Panc1 (cell line): ENCODE measurements at regions not wholly inside any gene's neighbourhood (a gene's known extent, or its start where the extent isn't known, plus 50 kb on each side); places are given as distances from the start of the nearest gene placed in this dataset.

Source experiments
- ATAC-seq: fragments of 200-7000 bp; cut with Tn5 transposase; 2 replicates; pipeline ENCODE4 v1.9.1; 2020; ENCODE audit warnings: mild to moderate bottlenecking, moderate library complexity
- BruUV-seq: library from RNA; stranded (reverse); fragments of 400-500 nt; replicated peaks from 2 replicates; lab custom pipeline; 2021; lab: Mats Ljungman, UMichigan
- CTCF ChIA-PET: fragments of 300-600 bp; sonication (Branson Sonifier 250); formaldehyde crosslinking; loops from one replicate; lab custom pipeline; 2022; ENCODE audit warnings: antibody characterized with exemption; lab: Charles Lee
- POLR2A ChIA-PET: fragments of 300-600 bp; sonication (Branson Sonifier 250); formaldehyde crosslinking; loops from one replicate; lab custom pipeline; 2022; ENCODE audit warnings: antibody characterized with exemption; lab: Charles Lee
- DNase-seq: peaks from one replicate; pipeline ENCODE4 v3.0.0-alpha.2; 2010; ENCODE audit warnings: low read depth, low spot score
- H3K27ac ChIP-seq: 2 replicates; pipeline ENCODE4 v1.5.1; 2011; ENCODE audit warnings: mild to moderate bottlenecking, low read length, inconsistent platforms
- H3K27me3 ChIP-seq: fragments of 200-500 bp; sonication (Bioruptor generic); 2 replicates; pipeline ENCODE4 v1.6.0; 2014; ENCODE audit warnings: low read length, inconsistent platforms; ENCODE audit not compliant: control insufficient read depth, insufficient read depth
- H3K36me3 ChIP-seq: fragments of 200-500 bp; sonication (Bioruptor generic); 2 replicates; pipeline ENCODE4 v1.5.1; 2014; ENCODE audit warnings: inconsistent platforms, mild to moderate bottlenecking, low read length, moderate library complexity; ENCODE audit not compliant: control insufficient read depth, insufficient read depth
- H3K4me1 ChIP-seq: 2 replicates; pipeline ENCODE4 v1.5.1; 2011; ENCODE audit warnings: inconsistent platforms, mild to moderate bottlenecking, low read length, moderate library complexity; ENCODE audit not compliant: control insufficient read depth, insufficient read depth
- H3K4me3 ChIP-seq, 2 experiments: 2 replicates each; pipeline ENCODE4 v1.5.1; 2011 to 2012; ENCODE audit warnings: low read depth in 2 of 2, low read length in 2 of 2, mild to moderate bottlenecking in 2 of 2, inconsistent platforms in 1 of 2, moderate library complexity in 1 of 2
- H3K9me3 ChIP-seq: fragments of 200-500 bp; sonication (Bioruptor generic); 2 replicates; pipeline ENCODE4 v1.5.1; 2014; ENCODE audit warnings: low read depth, mild to moderate bottlenecking, inconsistent platforms, low read length, moderate library complexity; ENCODE audit not compliant: control insufficient read depth, insufficient read depth
- CTCF ChIP-seq: fragments of 450-650 bp; IDR thresholded peaks from 2 replicates; pipeline ENCODE4 v1.5.1; 2017; ENCODE audit warnings: mild to moderate bottlenecking
- POLR2AphosphoS5 ChIP-seq: IDR thresholded peaks from 2 replicates; pipeline ENCODE4 v1.6.1; 2012; ENCODE audit warnings: mild to moderate bottlenecking, low read depth, low read length, moderate library complexity
- SIN3A ChIP-seq: IDR thresholded peaks from 2 replicates; pipeline ENCODE4 v1.6.1; 2012; ENCODE audit warnings: low read depth, mild to moderate bottlenecking, low read length, moderate library complexity, borderline replicate concordance; ENCODE audit not compliant: insufficient read depth
- TCF7L2 ChIP-seq: IDR thresholded peaks from 2 replicates; pipeline ENCODE4 v1.6.1; 2011; ENCODE audit warnings: mild to moderate bottlenecking, low read depth, low read length, inconsistent platforms
- in situ Hi-C: cut with HindIII; loops from 2 replicates; pipeline ENCODE4 v1.10.0; 2016; ENCODE audit warnings: low sequenced_read_pairs, low pct_unique_long_range_greater_than_20kb
- intact Hi-C: fragments of 100-400 bp; cut with micrococcal nuclease; formaldehyde crosslinking; loops from one replicate; pipeline ENCODE4 v1.10.0; 2022; ENCODE audit not compliant: unreplicated experiment
- TF ChIP-seq, protein P1 (sequence below), 2 experiments: IDR thresholded peaks; 2 replicates each; pipeline ENCODE4 v1.6.1; 2011 to 2012; ENCODE audit warnings: low read depth in 2 of 2, control low read depth in 1 of 2, low read length in 1 of 2, mild to moderate bottlenecking in 1 of 2, moderate library complexity in 1 of 2; ENCODE audit not compliant: insufficient read depth in 1 of 2

- H3K36me3 ChIP-seq = no peaks in the 10 kb centered on the region
- H3K4me1 ChIP-seq = no peaks in the 10 kb centered on the region
- CTCF ChIA-PET = no interaction called here
- no peak overlapping the region for H3K27ac ChIP-seq
- no peaks in the 10 kb centered on the region for H3K27me3 ChIP-seq
- no peak for TF ChIP-seq CTCF
- TF ChIP-seq, protein P1, sequence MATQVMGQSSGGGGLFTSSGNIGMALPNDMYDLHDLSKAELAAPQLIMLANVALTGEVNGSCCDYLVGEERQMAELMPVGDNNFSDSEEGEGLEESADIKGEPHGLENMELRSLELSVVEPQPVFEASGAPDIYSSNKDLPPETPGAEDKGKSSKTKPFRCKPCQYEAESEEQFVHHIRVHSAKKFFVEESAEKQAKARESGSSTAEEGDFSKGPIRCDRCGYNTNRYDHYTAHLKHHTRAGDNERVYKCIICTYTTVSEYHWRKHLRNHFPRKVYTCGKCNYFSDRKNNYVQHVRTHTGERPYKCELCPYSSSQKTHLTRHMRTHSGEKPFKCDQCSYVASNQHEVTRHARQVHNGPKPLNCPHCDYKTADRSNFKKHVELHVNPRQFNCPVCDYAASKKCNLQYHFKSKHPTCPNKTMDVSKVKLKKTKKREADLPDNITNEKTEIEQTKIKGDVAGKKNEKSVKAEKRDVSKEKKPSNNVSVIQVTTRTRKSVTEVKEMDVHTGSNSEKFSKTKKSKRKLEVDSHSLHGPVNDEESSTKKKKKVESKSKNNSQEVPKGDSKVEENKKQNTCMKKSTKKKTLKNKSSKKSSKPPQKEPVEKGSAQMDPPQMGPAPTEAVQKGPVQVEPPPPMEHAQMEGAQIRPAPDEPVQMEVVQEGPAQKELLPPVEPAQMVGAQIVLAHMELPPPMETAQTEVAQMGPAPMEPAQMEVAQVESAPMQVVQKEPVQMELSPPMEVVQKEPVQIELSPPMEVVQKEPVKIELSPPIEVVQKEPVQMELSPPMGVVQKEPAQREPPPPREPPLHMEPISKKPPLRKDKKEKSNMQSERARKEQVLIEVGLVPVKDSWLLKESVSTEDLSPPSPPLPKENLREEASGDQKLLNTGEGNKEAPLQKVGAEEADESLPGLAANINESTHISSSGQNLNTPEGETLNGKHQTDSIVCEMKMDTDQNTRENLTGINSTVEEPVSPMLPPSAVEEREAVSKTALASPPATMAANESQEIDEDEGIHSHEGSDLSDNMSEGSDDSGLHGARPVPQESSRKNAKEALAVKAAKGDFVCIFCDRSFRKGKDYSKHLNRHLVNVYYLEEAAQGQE (IDR thresholded peaks at IDR 0.05; ENCODE audit: insufficient read depth in 1 of 2, low read depth in 2 of 2, low read length in 1 of 2) = no peak
- TF ChIP-seq SIN3A = no peak
- TF ChIP-seq TCF7L2 = no peak
- TF ChIP-seq POLR2AphosphoS5 = no peak
- in situ Hi-C loops (no loop called here), intact Hi-C loops (no loop called here)
- no peak overlapping the region for H3K4me3 ChIP-seq
- no peaks in the 10 kb centered on the region for H3K9me3 ChIP-seq
- POLR2A ChIA-PET = no interaction called here
- no TSS peak for BruUV-seq
- no peak for ATAC-seq
- DNase-seq = no peak
Observed at GRCh38 chr13:47066226-47066625, 169.4 kb upstream of the HTR2A start.

DNA sequence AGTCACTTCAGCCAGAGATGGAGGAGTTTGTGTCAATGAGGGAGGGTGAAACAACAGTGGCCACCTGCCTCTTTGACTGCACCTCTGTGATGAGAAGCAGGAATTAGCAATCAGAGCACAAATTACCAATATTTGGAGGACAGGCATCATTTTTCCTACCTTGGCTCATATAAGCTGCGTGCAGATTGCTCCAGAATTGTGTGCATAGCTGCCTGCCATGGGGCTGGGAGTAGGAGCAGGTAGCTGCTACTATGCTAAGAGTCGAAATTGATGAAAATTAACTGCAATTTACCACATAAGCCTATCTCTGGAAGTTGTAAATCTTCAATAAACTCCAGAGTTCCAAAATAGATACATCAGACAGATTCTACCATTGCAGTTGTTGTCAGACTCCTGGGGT is 167.5 kb upstream of the HTR2A start:
- Histone ChIP-seq H3K4me3 (no peak overlapping the region), H3K9me3 (no peaks in the 10 kb centered on the region), H3K27me3 (no peaks in the 10 kb centered on the region), H3K36me3 (no peaks in the 10 kb centered on the region), H3K27ac (no peak overlapping the region), H3K4me1 (no peaks in the 10 kb centered on the region)
- BruUV-seq = no TSS peak
- intact Hi-C loops = no loop called here
- CTCF ChIA-PET = no interaction called here
- POLR2A ChIA-PET = no interaction called here
- DNase-seq (no peak), ATAC-seq (no peak)
- TF ChIP-seq SIN3A = no peak
- in situ Hi-C loops = no loop called here

- BruUV-seq = no TSS peak
- H3K9me3 ChIP-seq = no peaks in the 10 kb centered on the region
- ChIA-PET POLR2A (no interaction called here), CTCF (no interaction called here)
- intact Hi-C loops (no loop called here), in situ Hi-C loops (no loop called here)
- ATAC-seq (no peak), DNase-seq (no peak)
- no peaks in the 10 kb centered on the region for H3K36me3 ChIP-seq
- TF ChIP-seq CTCF (no peak), TCF7L2 (no peak), POLR2AphosphoS5 (no peak), SIN3A (no peak)
- TF ChIP-seq, protein P1 (IDR thresholded peaks at IDR 0.05; ENCODE audit: insufficient read depth in 1 of 2, low read depth in 2 of 2, low read length in 1 of 2) = no peak
- no peaks in the 10 kb centered on the region for H3K27me3 ChIP-seq
- H3K4me1 ChIP-seq = no peaks in the 10 kb centered on the region
- H3K27ac ChIP-seq = no peak overlapping the region
- H3K4me3 ChIP-seq = no peak overlapping the region
Observed at GRCh38 chr13:47049276-47049989, 152.6 kb upstream of the HTR2A start.
